Iris pigment epithelial cell (primary cell): ENCODE measurements at regions not wholly inside any gene's neighbourhood (a gene's known extent, or its start where the extent isn't known, plus 50 kb on each side); places are given as distances from the start of the nearest gene placed in this dataset.
"Not testable (repeated sequence)": the region's sequence is repeated elsewhere in the genome, so short reads cannot be mapped to it uniquely, and the experiment has no call there.

Experiments
- DNase-seq: peaks from one replicate; pipeline ENCODE4 v3.0.0-alpha.2; 2011; ENCODE audit warnings: low read depth

- not testable (repeated sequence) for DNase-seq
Observed at GRCh38 chr10:131581547-131581946, 270.0 kb upstream of the TCERG1L start.

GRCh38 chr10:131584287-131584686 is 272.8 kb upstream of the TCERG1L start:
- no peak for DNase-seq

GRCh38 chr10:131585761-131586160 is 274.2 kb upstream of the TCERG1L start:
- DNase-seq = no peak

- no peak for DNase-seq
Observed at GRCh38 chr10:131586958-131587357, 275.4 kb upstream of the TCERG1L start.

- DNase-seq = no peak
Observed at GRCh38 chr10:131587976-131588680, 276.6 kb upstream of the TCERG1L start.

- DNase-seq = no peak
Observed at GRCh38 chr10:131588704-131589220, 277.2 kb upstream of the TCERG1L start.

- no peak for DNase-seq
Observed at GRCh38 chr10:131590567-131590966, 279.0 kb upstream of the TCERG1L start.

- DNase-seq = no peak
Observed at GRCh38 chr10:131591936-131592335, 280.4 kb upstream of the TCERG1L start.

- no peak for DNase-seq
Observed at GRCh38 chr10:131609176-131609575, 291.6 kb upstream of the PPP2R2D start.

- no peak for DNase-seq
Observed at GRCh38 chr10:131615150-131615549, 285.7 kb upstream of the PPP2R2D start.

GRCh38 chr10:131616040-131616439 is 284.8 kb upstream of the PPP2R2D start:
- no peak for DNase-seq

- DNase-seq = no peak
Observed at GRCh38 chr10:131617113-131617858, 283.5 kb upstream of the PPP2R2D start.

GRCh38 chr10:131618587-131619267 is 282.1 kb upstream of the PPP2R2D start:
- no peak for DNase-seq

GRCh38 chr10:131620314-131620713 is 280.5 kb upstream of the PPP2R2D start:
- no peak for DNase-seq

GRCh38 chr10:131620904-131621303 is 279.9 kb upstream of the PPP2R2D start:
- no peak for DNase-seq

GRCh38 chr10:131621784-131622624 is 278.8 kb upstream of the PPP2R2D start:
- no peak for DNase-seq

GRCh38 chr10:131625041-131625440 is 275.8 kb upstream of the PPP2R2D start:
- no peak for DNase-seq

GRCh38 chr10:131626274-131626673 is 274.5 kb upstream of the PPP2R2D start:
- no peak for DNase-seq

- DNase-seq = no peak
Observed at GRCh38 chr10:131629026-131629770, 271.6 kb upstream of the PPP2R2D start.

- DNase-seq = no peak
Observed at GRCh38 chr10:131630772-131631258, 270.0 kb upstream of the PPP2R2D start.

GRCh38 chr10:131631619-131632018 is 269.2 kb upstream of the PPP2R2D start:
- no peak for DNase-seq
